GM19438 (cell line): ENCODE measurements at regions not wholly inside any gene's neighbourhood (a gene's known extent, or its start where the extent isn't known, plus 50 kb on each side); places are given as distances from the start of the nearest gene placed in this dataset.
"Not testable (repeated sequence)": the region's sequence is repeated elsewhere in the genome, so short reads cannot be mapped to it uniquely, and the experiment has no call there.

Source experiments
- ATAC-seq: cut with Tn5 transposase; IDR thresholded peaks from one replicate; pipeline ENCODE4 v1.9.1; 2021; ENCODE audit warnings: low read depth; ENCODE audit not compliant: unreplicated experiment

DNA sequence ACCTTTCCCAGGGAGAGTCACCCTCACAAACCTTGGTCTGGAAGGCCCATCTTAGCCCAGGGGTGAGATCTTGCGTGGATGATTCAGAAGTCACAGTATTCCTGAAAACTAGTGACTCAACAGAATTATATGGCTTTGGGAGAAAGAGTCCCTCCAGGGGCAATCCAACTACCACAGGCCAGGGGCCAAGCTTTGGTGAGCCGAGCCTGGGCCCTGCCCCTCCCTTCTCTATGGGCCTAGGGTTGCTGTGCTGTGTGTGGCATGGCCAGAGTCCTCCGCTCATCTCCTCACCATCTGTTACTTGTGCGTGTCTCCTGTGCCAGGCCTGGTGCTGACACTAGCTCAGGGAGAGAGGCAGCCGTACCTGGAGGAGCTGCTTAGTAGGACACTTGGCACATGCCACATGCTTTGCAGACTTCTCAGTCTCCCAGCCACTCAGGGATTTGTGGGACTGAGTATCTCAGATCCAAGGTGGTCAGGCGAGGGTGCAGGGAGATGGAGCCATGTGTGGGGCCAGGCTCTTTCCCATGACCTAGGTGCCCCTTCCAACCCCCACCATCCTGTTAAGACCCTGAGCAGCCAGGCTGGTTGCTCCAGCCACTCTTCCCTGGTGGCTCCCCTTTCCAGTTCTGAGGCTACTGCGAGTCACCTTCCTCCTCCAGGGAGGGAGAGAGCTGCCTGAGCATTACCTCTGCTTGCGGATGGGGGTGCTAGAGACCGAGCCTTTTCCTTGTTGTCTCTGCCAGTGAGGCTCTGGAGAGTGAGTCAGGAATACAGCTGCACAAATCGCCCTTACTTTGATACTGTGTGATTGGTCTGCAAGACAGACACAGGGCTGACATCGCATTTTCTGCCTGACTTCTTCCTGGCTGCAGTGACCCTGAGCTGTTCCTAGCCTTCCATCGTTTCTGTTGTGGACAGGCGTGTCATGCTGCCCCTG lies 94.1 kb downstream of the SLC25A47 start:
- no peak for ATAC-seq

DNA sequence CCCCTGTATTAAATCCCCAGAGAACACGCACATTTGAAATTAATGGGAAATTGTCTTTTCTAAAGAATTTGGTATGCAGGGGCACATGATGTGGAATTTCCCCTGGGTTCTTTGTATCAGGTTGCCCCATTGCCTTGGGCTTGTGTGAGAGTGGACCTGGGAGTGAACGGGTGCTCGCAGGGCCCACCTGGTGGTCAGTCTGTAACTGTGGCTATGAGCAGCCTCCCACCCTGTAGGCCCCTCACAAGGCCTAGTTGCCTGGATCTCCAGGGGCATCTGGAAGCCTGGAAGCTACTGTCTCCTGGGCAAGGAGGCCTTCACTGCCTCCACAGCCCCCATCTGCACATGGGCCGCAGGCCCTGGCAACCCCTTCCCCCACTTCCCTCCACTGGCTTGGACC lies 96.7 kb downstream of the SLC25A47 start:
- no peak for ATAC-seq

DNA sequence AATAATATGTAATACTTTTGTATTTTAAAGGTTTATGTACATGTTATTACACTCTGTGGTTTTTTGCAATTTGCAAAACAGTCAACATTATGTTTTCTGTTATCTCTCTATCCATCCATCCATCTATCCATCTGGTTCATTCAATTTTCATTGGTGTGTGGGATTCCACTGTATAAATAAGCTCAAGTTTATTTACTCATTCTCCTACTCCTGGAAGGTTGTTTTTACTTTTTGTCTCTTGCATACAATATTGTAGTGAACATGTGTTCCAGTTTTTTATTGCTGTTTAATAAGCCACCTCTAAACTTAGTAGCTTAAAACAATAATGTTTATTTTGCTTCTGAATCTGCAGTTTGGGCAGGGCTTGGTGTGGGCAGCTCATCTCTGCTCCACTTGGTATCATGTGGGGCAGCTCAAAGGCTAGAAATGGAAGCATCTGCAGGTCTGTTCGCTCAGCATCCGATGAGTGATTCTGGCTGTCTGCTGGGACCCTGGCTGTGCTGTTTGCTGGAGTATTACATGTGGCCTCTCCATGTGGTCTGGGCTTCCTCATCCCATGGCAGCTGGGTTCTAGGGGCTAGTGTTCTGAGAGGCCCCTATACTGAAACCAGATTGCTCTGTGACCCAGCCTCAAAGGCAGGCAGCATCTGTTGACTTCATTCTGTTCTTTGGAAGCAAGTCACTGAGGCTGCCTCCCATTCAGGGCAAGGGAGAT lies 98.8 kb downstream of the SLC25A47 start:
- ATAC-seq, result no peak

DNA sequence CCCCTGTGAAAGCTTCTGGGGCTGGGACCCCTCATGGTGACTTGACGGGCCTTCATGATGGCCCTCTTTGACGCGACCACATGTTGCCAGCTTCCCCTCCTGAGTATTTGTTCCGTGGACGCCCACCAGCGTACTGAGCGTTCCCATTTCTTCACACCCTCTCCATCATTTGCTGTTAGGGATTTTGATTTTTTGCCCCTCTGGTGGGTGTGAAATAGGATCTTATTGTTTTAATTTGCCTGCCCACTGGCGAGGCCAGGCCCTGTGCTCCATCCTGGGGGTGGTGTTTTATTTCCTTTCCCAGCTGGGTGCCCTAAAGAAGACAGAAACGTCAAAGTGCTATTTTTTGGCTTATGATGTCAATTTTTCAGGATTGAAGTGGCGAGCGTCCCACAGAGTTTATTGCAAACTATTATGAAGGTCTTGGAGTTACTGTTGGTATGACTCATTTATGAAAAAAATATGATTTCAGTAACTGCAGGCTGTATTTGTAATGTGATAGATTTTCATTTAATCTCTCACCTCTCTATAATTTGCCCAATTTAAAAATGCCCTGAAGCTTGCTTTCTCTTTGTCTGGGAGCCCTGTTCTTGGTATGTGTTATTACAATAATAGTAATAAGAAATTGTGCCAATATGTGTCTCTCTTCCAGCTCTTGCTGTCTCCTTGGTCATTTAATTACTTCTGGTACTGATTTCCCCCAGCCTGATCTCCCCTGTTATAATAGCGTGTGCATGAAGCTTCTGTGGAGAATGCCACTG lies 99.6 kb downstream of the SLC25A47 start:
- no peak for ATAC-seq

DNA sequence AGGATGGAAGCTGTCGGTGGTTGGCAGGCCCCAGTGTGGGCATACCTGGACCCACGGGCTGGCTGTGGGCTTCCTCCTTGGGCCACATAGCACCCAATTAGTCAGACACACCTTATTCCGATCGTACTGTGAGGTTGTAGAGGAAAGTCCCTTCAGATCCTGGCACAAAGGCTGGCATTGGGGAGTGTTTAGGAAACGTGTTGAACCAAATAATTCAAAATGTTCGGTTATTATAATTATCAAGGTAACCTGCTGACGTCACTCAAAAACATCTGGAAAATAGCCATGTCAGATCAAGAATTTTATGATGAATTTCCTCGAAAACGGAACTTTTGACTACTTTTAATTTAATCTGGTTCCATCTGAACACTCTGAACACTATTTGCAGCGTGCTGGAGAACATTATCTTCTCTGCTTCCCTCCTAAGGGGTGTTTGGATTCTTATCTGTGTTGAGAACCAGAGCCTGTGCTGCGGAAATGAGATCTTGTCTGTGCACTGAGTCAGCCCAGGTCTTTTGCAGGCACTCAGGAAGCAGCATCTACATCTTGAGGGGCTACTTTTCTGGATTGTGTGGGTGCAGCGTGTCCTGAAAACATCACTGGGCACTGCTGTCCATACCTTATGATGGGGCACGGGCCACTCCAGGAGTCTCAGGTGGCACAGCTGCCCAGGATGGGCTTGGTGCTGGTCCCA lies 100.3 kb downstream of the SLC25A47 start:
- ATAC-seq, result no peak

DNA sequence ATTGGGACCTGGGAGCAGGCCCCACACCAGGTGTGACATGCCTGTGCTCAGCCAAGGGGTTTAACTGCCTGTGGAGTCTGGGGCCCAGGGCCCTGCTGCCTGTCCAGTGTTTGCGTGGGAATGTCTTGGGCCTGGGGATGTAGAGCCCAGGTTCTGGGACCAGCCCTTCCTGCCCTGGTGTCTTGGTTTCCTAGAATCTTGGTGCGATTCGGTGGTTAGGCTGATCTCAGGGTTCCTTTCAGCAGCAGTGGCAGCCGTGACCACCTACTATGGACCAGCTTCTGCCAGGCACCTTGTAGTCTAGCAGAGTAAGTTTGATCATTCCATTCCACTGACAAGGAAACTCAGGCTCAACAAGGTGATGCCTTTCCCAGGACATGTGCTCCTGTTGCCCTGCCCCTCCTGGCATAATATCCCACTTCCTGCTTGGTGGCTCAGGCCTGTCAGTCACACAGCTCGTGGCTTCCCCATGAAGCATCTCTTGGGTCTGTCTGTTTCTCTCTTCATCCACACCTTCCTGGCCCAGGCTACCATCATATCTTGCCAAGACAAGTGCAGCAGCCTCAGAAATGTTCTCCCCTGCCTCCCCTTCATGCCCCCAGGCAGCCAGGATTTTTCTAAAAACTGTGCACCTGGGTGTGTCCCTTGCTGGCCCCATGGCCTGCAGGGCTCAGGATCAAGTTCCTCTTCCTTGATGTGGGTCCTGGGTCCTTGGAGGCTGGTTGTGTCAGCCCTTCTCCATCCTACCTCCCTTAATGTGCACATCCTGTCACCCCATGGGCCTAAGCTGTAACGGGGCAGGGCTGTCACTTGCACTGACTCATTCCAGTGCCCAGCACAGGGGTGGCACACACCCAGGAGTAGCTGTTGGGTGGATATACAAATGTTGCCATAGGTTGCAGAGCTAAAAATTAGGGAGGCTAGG lies 101.6 kb downstream of the SLC25A47 start:
- ATAC-seq, result no peak

DNA sequence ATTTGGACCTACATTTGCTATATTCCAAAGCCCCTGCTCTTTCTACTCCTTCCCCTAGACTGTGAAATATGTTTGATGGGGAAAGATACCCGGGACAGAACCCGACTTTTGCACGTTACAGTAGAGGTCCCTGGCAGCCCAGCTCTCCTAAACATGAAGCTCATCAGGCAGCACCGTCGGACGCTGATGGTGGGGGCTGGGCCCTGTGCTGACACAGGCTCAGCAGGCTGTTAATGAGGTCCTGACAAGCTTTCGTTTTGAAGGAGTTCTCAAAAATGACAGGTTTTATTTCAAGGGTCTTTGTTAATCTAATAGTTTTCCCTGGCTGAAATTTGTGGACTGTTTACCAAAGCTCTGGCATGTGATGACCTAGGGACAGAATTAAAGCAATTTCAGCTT lies 102.3 kb downstream of the SLC25A47 start:
- no peak for ATAC-seq

DNA sequence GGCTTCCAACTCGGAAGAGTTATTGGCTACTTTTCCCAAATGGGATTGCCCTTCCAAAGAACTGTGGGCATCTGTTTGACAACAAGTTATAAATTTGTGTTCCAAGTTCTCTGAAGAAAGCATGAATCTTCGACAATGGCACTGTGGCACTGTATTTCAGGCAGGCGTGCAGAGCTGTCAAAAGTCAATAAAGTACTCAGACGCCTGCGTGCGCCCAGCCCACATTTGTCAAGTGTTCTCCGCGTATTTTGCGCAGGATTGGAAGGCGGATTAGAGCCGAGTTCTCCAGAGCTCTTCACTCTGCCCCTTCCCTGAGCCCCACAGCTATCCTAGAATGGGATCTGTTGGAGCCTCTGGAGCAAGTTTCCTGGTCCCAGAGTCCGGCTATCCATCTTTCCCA lies 103.2 kb downstream of the SLC25A47 start:
- ATAC-seq, result no peak

DNA sequence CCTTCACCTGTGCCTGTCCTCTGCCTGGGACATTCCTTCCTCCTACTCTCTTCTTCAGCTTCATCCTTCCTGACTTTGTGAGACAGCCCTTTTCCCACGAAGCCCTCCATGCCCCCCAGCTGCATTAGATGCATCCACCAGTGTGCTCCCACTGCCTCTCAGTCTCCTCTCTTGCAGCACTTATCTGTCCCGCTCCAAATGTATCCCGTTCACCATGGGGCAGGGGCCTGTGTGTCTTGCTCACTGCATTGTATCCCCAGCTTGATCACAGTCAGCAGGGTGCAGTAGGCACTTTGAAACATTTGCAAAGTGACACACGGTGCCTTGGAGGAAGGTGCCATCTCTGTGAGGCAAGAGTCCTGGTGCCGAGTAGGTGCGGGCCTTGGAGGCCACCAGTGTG lies 104.0 kb downstream of the SLC25A47 start:
- no peak for ATAC-seq

DNA sequence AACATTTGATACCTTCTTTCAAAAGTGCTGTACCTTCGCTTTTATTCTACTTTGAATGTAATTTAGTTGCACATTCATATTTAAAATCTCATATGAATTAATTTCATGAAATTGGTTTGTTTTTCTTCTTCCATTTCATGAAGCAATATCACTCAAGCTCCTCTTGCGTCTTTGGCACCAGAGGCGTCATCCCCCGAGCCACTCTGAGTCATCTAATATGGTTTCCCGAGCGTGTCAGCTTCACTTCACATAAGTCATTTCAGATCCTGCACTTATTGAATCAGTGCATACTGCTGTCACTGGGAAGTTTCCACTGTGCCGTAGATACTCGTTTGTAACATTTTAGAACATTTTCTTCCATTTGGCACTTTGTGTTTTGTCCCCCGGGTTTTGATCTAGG lies 105.6 kb downstream of the SLC25A47 start:
- no peak for ATAC-seq

DNA sequence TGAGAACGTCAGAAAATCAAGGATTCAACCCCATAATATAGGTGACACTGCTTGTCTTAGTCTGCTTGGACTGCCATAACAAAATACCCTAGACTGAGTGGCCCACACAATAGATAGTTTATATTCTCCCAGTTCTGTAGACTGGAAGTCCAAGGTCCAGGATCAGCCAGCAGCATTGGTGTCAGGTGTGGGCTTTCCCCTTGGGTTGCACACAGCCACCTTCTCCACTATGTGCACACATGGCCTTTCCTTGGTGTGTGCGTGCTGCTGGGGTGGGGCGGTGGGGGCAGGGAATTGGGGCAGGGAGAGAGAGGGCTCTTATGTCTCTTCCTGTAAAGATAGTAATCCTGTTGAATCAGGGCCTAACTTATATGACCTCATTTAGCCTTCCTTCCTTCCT lies 106.4 kb downstream of the SLC25A47 start:
- ATAC-seq, result no peak

DNA sequence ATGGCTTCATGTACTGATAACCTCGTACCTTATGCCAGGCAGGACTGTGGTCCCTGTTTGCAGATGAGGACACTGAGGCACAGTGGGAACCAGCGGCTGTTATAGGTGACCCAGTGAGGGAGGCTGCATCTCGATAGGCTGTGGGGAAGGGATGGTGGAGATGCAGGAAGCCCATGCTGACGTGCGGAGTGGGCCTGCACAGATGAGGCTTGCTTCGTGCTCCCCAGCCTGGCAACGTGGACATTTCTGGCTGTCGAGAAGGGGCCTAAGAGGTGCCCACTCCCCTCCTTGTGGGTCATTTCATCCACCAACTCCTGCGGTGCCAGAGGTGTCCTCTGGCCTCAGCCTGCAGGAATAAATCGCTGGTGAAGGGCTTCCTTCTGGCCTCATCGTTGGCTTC lies 107.4 kb downstream of the SLC25A47 start:
- no peak for ATAC-seq

DNA sequence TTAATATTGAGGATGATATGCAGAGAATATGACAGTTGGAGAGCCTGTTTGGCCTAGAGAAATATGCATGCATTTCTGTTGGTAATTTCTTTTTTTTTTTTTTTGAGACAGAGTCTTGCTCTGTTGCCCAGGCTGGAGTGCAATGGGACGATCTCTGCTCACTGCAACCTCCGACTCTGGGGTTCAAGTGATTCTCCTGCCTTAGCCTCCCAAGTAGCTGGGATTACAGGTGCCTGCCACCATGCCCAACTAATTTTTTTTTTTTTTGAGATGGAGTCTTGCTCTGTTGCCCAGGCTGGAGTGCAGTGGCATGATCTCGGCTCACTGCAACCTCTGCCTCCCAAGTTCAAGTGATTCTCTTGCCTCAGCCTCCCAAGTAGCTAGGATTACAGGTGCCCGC lies 108.3 kb downstream of the SLC25A47 start:
- not testable (repeated sequence) for ATAC-seq

DNA sequence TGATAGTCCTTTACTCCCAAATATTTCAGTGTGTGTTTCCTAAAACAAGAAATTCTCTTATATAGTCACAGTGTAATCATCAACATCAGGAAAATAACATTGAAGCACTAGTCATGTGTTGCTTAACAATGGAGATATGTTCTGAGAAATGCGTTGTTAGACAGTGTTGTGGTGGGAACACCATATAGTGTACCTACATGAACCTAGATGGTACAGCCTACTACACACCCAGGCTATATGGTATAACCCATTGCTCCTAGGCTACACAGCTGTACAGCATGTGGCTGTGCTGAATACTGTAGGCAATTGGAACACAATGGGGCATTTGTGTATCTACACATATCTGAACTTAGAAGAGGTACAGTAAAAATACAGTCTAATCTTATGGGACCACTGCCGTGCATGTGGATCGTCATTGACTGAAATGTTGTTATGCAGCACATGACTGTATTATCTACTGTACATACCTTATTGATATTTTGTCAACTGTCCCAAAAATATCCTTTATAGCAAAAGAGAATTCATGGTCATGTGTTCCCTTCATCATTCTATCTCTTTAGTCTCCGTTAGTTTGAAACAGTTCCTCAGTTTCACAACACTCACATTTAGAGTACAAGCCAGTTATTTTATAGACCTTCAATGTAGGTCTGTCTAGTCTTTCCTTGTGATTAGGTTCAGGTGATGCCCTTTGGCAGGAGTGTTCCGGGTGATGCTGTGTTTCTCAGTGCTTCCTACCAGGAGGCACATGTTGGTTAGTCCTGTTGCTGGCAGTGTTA lies 109.7 kb downstream of the SLC25A47 start:
- no peak for ATAC-seq

DNA sequence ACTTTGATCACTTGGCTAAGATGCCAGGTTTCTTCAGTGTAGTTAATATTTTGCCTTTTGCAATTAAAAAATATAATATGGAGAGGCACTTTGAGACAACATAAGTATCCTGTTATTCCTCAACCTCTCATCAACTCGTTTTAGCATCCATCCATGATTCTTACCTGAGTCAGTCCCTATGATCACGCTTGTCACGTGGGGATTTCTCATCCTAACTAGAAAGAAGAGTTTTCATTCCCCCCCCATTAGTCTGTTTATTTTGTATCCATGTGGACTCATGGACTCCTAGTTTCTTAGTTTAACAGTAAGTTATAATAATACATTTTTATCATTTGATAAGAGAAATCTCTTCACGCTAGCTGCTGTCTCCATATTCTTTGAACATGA lies 110.3 kb downstream of the SLC25A47 start:
- no peak for ATAC-seq

DNA sequence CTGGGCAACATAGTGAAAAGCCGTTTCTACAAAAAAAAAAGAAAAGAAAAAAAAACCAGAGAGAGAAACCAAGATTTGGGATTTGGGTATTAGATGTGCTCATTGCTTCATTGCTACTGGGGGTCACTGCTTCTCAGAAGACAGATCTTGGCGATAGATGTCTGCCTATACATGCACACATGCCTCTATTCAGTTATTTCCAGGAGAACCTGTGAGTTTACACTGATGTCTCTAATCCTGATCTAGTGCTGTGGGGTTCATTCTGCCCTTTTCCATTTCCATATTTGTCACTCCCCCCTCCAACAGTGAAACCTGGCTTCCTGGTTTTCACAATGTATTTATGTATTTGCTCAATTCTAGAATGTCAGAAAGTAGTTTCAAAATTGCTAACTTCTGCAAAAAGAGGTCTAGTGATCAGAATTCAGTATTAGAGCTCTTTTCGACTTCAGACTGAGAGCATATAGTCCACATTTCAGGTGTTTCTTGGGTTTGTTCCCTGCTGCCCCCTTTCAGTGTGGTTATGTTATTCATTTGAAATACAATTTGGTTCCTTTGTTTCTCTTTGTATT lies 111.0 kb downstream of the SLC25A47 start:
- no peak for ATAC-seq

DNA sequence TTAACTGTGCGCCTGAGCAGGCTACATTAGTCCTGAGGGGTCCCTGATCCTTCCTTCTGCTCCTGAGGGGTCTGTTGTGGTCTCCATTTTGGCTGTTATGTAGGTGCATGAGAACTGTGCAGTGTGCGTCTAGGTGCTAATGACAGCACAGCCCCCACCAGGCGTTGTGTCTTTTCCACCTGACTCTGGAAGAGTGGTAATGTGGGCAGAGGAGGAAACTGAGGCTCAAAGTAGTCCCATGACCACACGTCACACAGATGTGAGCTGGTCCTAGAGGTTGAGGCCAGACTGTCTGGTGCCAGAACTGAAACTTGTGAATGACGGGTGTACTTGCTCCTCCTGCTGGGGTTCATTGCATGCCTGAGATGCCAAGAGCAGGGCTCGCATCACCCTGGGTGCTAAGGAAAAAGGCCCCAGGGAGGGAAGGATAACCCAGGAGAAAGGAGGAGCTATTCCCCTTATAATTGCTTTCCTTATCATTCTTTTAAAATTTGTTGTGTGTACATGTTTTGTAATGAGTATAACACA lies 111.8 kb downstream of the SLC25A47 start:
- ATAC-seq, result no peak

DNA sequence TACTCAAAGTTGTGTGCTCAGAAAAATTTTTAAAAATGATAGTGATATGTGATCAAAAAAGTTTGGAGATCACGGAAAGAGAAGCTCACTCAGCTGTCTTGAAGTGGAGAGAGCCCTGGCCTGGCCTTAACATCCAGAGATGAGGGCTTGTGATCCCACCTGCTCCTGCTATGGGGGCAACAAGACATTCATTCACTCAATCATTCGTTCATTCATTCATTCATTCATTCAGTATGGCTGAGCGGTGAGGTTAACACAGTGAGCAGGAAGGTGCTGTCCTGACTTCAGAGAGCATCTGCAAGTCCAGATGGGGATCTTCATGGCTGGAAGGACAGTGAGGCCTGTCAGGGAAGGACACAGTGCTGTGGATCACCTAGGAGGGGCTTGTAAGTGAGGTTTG lies 112.3 kb downstream of the SLC25A47 start:
- no peak for ATAC-seq
